T-helper 1 cell treated with Interleukin-12 subunit alpha and Interleukin-12 subunit beta and Interleukin-4 antibody, amounts not matched to agents 30 ng/mL and 1 ng/mL, for 36 hours (primary cell): ENCODE measurements at regions not wholly inside any gene's neighbourhood (a gene's known extent, or its start where the extent isn't known, plus 50 kb on each side); places are given as distances from the start of the nearest gene placed in this dataset.

Experiments used
- intact Hi-C: fragments of 100-400 bp; cut with micrococcal nuclease; formaldehyde crosslinking; loops from one replicate; pipeline ENCODE4 v1.15.1; 2024

GRCh38 chr5:34525761-34526160 is 130.4 kb upstream of the RAI14 start:
- intact Hi-C loops = no loop called here

GRCh38 chr5:34526682-34527305 is 129.3 kb upstream of the RAI14 start:
- intact Hi-C loops = no loop called here

- intact Hi-C loops = no loop called here
These were observed 126.4 kb upstream of the RAI14 start for GRCh38 chr5:34529581-34530331.

GRCh38 chr5:34530637-34531036 is 125.5 kb upstream of the RAI14 start:
- intact Hi-C loops = no loop called here

GRCh38 chr5:34531751-34532360 is 124.3 kb upstream of the RAI14 start:
- intact Hi-C loops = no loop called here

GRCh38 chr5:34533582-34534522 is 122.3 kb upstream of the RAI14 start:
- intact Hi-C loops = no loop called here

GRCh38 chr5:34534523-34535103 is 121.5 kb upstream of the RAI14 start:
- intact Hi-C loops = no loop called here

GRCh38 chr5:34535433-34535832 is 120.7 kb upstream of the RAI14 start:
- intact Hi-C loops = no loop called here

GRCh38 chr5:34535944-34536623 is 120.0 kb upstream of the RAI14 start:
- intact Hi-C loops = no loop called here

GRCh38 chr5:34536699-34537098 is 119.4 kb upstream of the RAI14 start:
- intact Hi-C loops = no loop called here

- intact Hi-C loops = no loop called here
These were observed 118.0 kb upstream of the RAI14 start for GRCh38 chr5:34538026-34538672.

GRCh38 chr5:34539183-34539582 is 116.9 kb upstream of the RAI14 start:
- intact Hi-C loops = no loop called here

- intact Hi-C loops = no loop called here
These were observed 115.1 kb upstream of the RAI14 start for GRCh38 chr5:34541067-34541466.

GRCh38 chr5:34542818-34543217 is 113.3 kb upstream of the RAI14 start:
- intact Hi-C loops = no loop called here

- intact Hi-C loops = no loop called here
These were observed 112.4 kb upstream of the RAI14 start for GRCh38 chr5:34543687-34544086.

- intact Hi-C loops = no loop called here
These were observed 111.7 kb upstream of the RAI14 start for GRCh38 chr5:34544403-34544802.

GRCh38 chr5:34545164-34545563 is 111.0 kb upstream of the RAI14 start:
- intact Hi-C loops = no loop called here

- intact Hi-C loops = no loop called here
These were observed 110.5 kb upstream of the RAI14 start for GRCh38 chr5:34545626-34546025.

- intact Hi-C loops = no loop called here
These were observed 108.6 kb upstream of the RAI14 start for GRCh38 chr5:34547300-34548085.

GRCh38 chr5:34548086-34548403 is 108.1 kb upstream of the RAI14 start:
- intact Hi-C loops = no loop called here
